ACC112 (cell line): ENCODE measurements at regions not wholly inside any gene's neighbourhood (a gene's known extent, or its start where the extent isn't known, plus 50 kb on each side); places are given as distances from the start of the nearest gene placed in this dataset.

Source experiments
- H2AFZ ChIP-seq: fragments of 200-600 bp; sonication (generic); one replicate; pipeline ENCODE4 v1.6.0; 2017; ENCODE audit warnings: antibody characterized with exemption, low read length; ENCODE audit not compliant: unreplicated experiment
- H3K27ac ChIP-seq: fragments of 200-600 bp; sonication (generic); 2 replicates; pipeline ENCODE4 v1.5.1; 2014; ENCODE audit warnings: low read depth, mild to moderate bottlenecking, antibody characterized with exemption, low read length, moderate library complexity
- H3K27me3 ChIP-seq: fragments of 200-600 bp; sonication (generic); 2 replicates; pipeline ENCODE4 v1.6.1; 2014; ENCODE audit warnings: mild to moderate bottlenecking, antibody characterized with exemption, low read length, moderate library complexity, mixed read lengths; ENCODE audit not compliant: insufficient read depth
- H3K36me3 ChIP-seq: fragments of 200-600 bp; sonication (generic); 2 replicates; pipeline ENCODE4 v1.6.1; 2016; ENCODE audit warnings: mild to moderate bottlenecking, antibody characterized with exemption, low read length, moderate library complexity, mixed read lengths; ENCODE audit not compliant: insufficient read depth
- H3K4me1 ChIP-seq: fragments of 200-600 bp; sonication (generic); one replicate; pipeline ENCODE4 v1.6.1; 2016; ENCODE audit warnings: low read length, mixed read lengths; ENCODE audit not compliant: insufficient read depth, unreplicated experiment, control insufficient read depth
- H3K4me3 ChIP-seq: fragments of 200-600 bp; sonication (generic); 2 replicates; pipeline ENCODE4 v1.5.1; 2014; ENCODE audit warnings: mild to moderate bottlenecking, low read depth, low read length
- H3K79me2 ChIP-seq: fragments of 200-600 bp; sonication (generic); one replicate; pipeline ENCODE4 v1.6.0; 2016; ENCODE audit warnings: low read length; ENCODE audit not compliant: control insufficient read depth, unreplicated experiment, insufficient read depth

DNA sequence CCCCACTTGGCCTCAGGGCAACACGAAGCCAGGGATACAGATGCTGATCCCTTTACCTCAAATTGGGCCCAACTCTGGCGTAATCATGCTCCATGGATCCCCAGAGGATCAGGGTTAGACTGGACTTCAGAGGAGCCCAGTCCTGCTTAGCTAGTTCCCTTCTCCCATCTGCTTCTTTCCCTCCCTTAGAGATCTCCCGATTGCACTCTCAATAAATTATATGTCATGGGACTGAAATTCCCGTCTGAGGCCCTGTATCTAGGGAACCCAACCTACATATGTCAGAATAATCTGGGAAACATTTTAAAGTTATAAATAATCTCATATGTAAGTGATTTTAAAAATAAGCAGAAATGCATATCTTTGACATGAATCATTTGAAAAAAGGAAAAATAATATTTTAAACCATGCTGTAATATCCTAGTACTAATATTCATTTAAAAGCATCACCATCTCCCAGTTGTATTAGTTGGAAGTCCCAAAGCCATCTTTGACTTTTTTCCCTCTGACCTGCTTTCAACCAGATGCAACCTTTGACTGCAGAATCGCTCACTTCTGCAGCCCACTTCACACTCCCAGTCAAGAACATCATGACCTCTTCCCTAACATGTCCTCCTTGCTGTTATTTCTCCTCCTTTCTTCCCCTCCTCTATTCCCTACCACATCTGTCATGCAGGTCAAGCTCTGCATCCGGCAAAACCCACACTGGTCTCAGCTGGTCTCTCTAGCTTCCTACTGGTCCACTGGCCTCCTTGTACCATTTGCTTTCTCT lies 393.6 kb downstream of the BTBD3 start:
- H3K79me2 ChIP-seq = no peaks in the 10 kb centered on the region
- no peak overlapping the region for H3K4me3 ChIP-seq
- H3K27ac ChIP-seq = no peak overlapping the region
- no peaks in the 10 kb centered on the region for H3K36me3 ChIP-seq
- no peak overlapping the region for H2AFZ ChIP-seq
- no peaks in the 10 kb centered on the region for H3K27me3 ChIP-seq
- H3K4me1 ChIP-seq = no peaks in the 10 kb centered on the region

DNA sequence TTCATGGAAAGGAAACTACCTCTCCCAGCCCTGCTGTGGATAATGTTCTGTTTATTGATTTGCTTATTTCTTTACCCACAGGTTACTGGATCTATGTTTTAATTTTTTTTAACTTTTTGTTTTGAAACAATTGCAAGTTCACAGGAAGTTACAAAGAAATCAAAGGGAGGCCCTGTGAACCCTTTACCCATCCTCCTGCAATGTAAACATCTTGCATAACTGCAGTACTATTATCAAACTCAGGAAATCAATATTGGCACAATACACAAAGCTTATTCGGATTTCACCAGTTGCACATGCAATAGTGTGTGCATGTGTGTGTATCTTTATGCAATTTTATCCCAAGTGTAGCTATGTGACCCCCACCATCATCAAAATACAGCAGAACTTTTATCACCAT lies 398.0 kb downstream of the BTBD3 start:
- Histone ChIP-seq H3K4me3 (no peak overlapping the region), H3K4me1 (no peaks in the 10 kb centered on the region), H3K36me3 (no peaks in the 10 kb centered on the region), H3K27ac (no peak overlapping the region), H2AFZ (no peak overlapping the region), H3K27me3 (no peaks in the 10 kb centered on the region), H3K79me2 (no peaks in the 10 kb centered on the region)

DNA sequence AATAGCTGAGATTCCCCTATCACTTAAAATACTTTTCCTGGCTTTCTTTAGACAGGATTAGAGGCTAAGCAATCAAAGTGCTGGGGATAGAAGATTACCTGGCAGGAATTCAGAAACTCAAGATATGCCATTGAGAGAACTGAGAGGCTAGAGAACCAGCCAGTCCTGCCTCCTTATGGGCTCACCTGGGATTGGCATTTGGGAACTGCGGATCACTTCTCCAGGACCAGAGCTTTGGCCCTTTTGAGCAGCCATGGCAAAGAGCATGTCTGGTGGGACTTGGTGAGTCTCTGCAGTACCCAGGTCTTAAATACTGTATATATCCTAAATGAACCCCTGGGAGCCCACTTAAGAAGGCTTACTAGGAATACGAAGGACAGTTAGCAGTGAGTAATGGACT lies 399.1 kb downstream of the BTBD3 start:
- H3K36me3 ChIP-seq = no peaks in the 10 kb centered on the region
- H3K79me2 ChIP-seq = no peaks in the 10 kb centered on the region
- H3K4me1 ChIP-seq = no peaks in the 10 kb centered on the region
- H3K27ac ChIP-seq = no peak overlapping the region
- no peak overlapping the region for H3K4me3 ChIP-seq
- no peak overlapping the region for H2AFZ ChIP-seq
- H3K27me3 ChIP-seq = no peaks in the 10 kb centered on the region

DNA sequence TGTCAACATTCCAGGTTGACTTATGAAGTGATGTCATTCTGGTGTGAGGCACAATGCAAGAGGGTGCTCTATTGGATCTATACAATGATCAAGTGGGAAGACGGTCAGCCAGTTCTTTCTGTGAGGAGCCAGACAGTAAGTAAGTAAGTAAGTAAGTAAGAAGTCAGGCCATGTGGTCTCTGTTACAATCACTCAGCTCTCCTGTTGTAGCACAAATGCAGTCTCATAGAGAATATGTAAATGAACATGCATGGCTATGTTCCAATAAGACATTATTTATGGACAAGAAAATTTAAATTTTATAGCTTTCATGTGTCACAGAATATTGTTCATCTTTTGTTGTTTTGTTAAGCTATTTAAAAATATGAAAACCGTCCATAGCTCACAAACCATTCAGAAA lies 399.7 kb downstream of the BTBD3 start:
- no peaks in the 10 kb centered on the region for H3K27me3 ChIP-seq
- H2AFZ ChIP-seq = no peak overlapping the region
- no peak overlapping the region for H3K4me3 ChIP-seq
- H3K4me1 ChIP-seq = no peaks in the 10 kb centered on the region
- H3K36me3 ChIP-seq = no peaks in the 10 kb centered on the region
- no peaks in the 10 kb centered on the region for H3K79me2 ChIP-seq
- H3K27ac ChIP-seq = no peak overlapping the region

DNA sequence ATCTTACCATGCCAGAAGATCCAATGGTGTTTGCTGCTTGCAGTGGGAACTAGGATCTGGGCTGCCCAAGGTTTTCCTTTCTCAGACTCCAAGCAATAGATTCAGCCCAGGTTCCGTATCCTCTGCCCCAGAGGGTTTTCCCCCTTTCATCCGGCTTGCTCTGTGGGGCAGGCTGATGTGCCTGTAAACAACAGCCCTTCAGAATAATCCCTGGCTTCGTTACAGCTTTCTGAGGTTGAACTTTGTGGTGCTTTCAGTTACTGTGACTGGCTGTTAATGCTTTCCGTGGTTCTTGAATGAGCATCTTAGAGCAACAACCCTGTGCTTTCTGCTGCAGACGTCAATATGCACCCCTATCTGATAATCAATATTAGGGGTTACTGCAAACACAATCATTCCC lies 400.4 kb downstream of the BTBD3 start:
- no peak overlapping the region for H3K27ac ChIP-seq
- H3K79me2 ChIP-seq = no peaks in the 10 kb centered on the region
- H3K27me3 ChIP-seq = no peaks in the 10 kb centered on the region
- no peaks in the 10 kb centered on the region for H3K36me3 ChIP-seq
- H3K4me3 ChIP-seq = no peak overlapping the region
- H3K4me1 ChIP-seq = no peaks in the 10 kb centered on the region
- no peak overlapping the region for H2AFZ ChIP-seq

DNA sequence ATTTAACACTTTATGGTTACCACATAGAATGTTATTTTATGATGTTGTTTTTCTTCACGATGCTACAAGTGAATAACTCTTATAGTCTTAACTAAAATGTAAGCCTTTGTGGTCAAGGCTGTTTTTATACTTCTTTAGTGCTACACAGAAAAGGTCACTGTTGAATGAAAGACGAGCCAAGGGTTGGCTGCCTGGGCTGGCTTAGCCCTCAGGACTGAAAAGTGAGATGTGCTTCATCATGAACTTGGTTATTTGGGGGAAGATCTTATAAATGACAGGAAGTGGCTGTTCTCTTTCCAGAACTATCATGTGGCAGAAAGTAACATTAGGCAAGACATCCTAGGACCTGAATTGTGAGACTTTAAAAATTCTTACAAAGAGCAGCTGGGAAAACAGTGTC lies 404.0 kb downstream of the BTBD3 start:
- H3K27me3 ChIP-seq = no peaks in the 10 kb centered on the region
- H3K4me3 ChIP-seq = no peak overlapping the region
- H3K4me1 ChIP-seq = no peaks in the 10 kb centered on the region
- no peaks in the 10 kb centered on the region for H3K36me3 ChIP-seq
- no peaks in the 10 kb centered on the region for H3K79me2 ChIP-seq
- H3K27ac ChIP-seq = no peak overlapping the region
- H2AFZ ChIP-seq = no peak overlapping the region

DNA sequence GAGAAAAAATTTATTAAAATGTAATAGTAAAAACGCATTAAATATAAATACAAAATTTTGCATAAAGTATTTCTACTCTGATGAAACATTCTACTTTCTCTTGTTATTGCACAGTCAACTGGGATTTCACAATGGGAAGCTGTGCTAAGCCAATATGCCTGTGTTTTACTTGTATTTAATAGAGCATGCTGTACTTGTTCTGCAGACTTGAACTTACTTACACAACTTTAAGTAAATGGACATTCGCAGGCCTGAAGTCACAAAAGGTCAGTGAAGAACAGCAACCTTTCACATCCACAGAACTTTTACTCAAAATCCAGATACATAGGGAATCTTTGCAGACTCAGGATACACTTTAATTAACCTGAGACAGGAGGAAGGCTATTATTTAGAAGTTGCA lies 409.5 kb downstream of the BTBD3 start:
- no peak overlapping the region for H2AFZ ChIP-seq
- H3K27ac ChIP-seq = no peak overlapping the region
- no peaks in the 10 kb centered on the region for H3K36me3 ChIP-seq
- H3K27me3 ChIP-seq = no peaks in the 10 kb centered on the region
- no peaks in the 10 kb centered on the region for H3K79me2 ChIP-seq
- no peaks in the 10 kb centered on the region for H3K4me1 ChIP-seq
- no peak overlapping the region for H3K4me3 ChIP-seq

DNA sequence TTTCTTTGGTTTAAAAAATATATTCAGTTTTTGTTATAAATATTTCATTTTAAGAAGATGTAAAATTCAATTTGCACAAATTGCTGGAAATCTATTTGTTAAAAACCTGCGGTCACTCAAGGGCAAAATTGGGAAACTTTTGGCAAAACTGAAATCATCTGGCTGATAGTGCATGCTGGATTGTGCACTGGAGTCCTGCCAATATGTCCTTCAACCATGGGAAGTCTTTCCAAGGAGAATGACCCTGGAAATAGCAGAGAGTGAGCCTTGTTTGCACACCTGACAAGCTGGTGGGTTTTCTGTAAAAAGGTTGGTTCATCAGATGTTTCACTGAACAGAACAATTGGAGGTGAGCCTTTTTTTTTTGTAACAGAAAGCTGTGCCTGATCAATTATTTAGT lies 413.5 kb downstream of the BTBD3 start:
- no peak overlapping the region for H3K27ac ChIP-seq
- H3K4me3 ChIP-seq = no peak overlapping the region
- H3K4me1 ChIP-seq = no peaks in the 10 kb centered on the region
- H3K79me2 ChIP-seq = no peaks in the 10 kb centered on the region
- no peaks in the 10 kb centered on the region for H3K36me3 ChIP-seq
- H2AFZ ChIP-seq = no peak overlapping the region
- no peaks in the 10 kb centered on the region for H3K27me3 ChIP-seq

DNA sequence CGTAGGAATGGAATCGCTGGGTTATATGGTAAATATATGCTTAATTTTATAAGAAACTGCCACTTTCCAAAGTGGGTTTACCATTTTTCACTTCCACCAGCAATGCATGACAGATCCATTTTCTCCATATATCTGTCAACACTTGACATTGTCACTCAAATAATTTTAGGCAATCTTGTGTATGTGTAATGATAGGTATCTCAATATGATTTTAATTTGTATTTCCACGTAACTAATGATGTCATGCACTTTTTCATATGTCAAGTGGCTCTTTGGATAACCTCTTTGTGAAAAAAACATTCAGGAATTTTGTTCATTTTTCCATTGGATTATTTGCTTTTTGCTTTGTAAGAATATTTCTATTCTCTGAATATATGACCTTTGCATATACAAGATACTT lies 419.9 kb downstream of the BTBD3 start:
- H3K36me3 ChIP-seq = no peaks in the 10 kb centered on the region
- no peak overlapping the region for H3K4me3 ChIP-seq
- H3K27ac ChIP-seq = no peak overlapping the region
- no peaks in the 10 kb centered on the region for H3K27me3 ChIP-seq
- H3K79me2 ChIP-seq = no peaks in the 10 kb centered on the region
- H2AFZ ChIP-seq = no peak overlapping the region
- no peaks in the 10 kb centered on the region for H3K4me1 ChIP-seq

DNA sequence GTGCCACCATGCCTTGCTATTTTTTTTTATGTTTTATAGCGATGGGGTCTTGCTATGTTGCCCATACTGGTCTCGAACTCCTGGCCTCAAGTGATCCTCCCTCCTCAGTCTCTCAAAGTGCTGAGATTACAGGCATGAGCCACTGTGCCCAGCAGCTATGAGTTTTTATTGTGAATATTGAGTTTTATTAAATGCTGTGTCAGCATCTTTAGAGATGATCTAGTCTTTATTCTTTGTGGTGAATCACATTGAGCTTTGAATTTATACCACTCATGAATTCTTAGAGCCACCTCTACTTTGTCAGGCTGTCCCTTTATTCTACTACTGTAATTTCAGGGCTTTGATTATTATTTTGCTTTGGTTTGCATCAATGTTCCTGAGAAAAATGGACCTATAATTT lies 428.3 kb downstream of the BTBD3 start:
- no peak overlapping the region for H2AFZ ChIP-seq
- H3K27ac ChIP-seq = no peak overlapping the region
- H3K79me2 ChIP-seq = no peaks in the 10 kb centered on the region
- H3K27me3 ChIP-seq = no peaks in the 10 kb centered on the region
- no peak overlapping the region for H3K4me3 ChIP-seq
- no peaks in the 10 kb centered on the region for H3K36me3 ChIP-seq
- no peaks in the 10 kb centered on the region for H3K4me1 ChIP-seq

DNA sequence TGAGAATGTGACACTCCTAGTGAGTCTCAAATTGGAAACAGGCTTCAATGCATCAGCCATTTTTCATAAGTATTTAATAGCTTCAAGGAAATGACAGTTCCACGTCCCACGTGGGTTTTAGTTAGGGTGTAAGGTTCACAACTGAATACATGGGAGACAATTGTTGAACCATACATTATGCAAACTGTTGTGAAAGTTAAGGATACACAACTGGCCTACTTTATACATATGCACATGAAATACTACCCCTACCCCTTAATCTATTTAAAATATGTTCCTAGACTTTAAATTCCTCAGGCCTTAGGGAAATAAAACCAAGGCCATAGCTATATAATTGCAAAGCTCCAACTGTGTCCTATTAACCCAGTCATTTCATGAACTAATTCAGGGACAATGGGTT lies 436.1 kb downstream of the BTBD3 start:
- no peak overlapping the region for H3K4me3 ChIP-seq
- H3K36me3 ChIP-seq = no peaks in the 10 kb centered on the region
- H3K79me2 ChIP-seq = no peaks in the 10 kb centered on the region
- no peaks in the 10 kb centered on the region for H3K27me3 ChIP-seq
- H3K4me1 ChIP-seq = no peaks in the 10 kb centered on the region
- H3K27ac ChIP-seq = no peak overlapping the region
- no peak overlapping the region for H2AFZ ChIP-seq
